HG03196 (cell line): ENCODE measurements at regions not wholly inside any gene's neighbourhood (a gene's known extent, or its start where the extent isn't known, plus 50 kb on each side); places are given as distances from the start of the nearest gene placed in this dataset.

Source experiments
- ATAC-seq: cut with Tn5 transposase; IDR thresholded peaks from one replicate; pipeline ENCODE4 v1.9.1; 2021; ENCODE audit not compliant: unreplicated experiment

- no peak for ATAC-seq
Measured at GRCh38 chr17:14833201-14833785, 431.8 kb downstream of the PMP22 start.

GRCh38 chr17:14831491-14831890, 433.6 kb downstream of the PMP22 start:
- no peak for ATAC-seq

GRCh38 chr17:14827396-14827919, 437.7 kb downstream of the PMP22 start:
- no peak for ATAC-seq

- ATAC-seq: no peak
Measured at GRCh38 chr17:14826358-14826757, 438.8 kb downstream of the PMP22 start.

GRCh38 chr17:14818469-14818868, 446.7 kb downstream of the PMP22 start:
- no peak for ATAC-seq

GRCh38 chr17:14815079-14815478, 450.0 kb downstream of the PMP22 start:
- ATAC-seq: no peak

GRCh38 chr17:14813649-14814370, 451.3 kb downstream of the PMP22 start:
- no peak for ATAC-seq

- no peak for ATAC-seq
Measured at GRCh38 chr17:14808425-14808824, 456.7 kb downstream of the PMP22 start.

GRCh38 chr17:14805348-14805747, 459.8 kb downstream of the PMP22 start:
- ATAC-seq: no peak

- ATAC-seq: no peak
Measured at GRCh38 chr17:14803826-14804225, 461.3 kb downstream of the PMP22 start.

GRCh38 chr17:14797801-14798200, 467.3 kb downstream of the PMP22 start:
- no peak for ATAC-seq

- ATAC-seq: no peak
Measured at GRCh38 chr17:14797021-14797420, 468.1 kb downstream of the PMP22 start.

GRCh38 chr17:14794961-14795360, 470.2 kb downstream of the PMP22 start:
- ATAC-seq: no peak

GRCh38 chr17:14793237-14793636, 471.9 kb downstream of the PMP22 start:
- ATAC-seq: no peak

GRCh38 chr17:14792746-14793145, 472.4 kb downstream of the PMP22 start:
- no peak for ATAC-seq

- ATAC-seq: no peak
Measured at GRCh38 chr17:14791221-14791620, 473.9 kb downstream of the PMP22 start.

- no peak for ATAC-seq
Measured at GRCh38 chr17:14790521-14790920, 474.6 kb downstream of the PMP22 start.

- ATAC-seq: peak; percentile 64
Measured at GRCh38 chr17:14784997-14785696, 480.0 kb downstream of the PMP22 start.

GRCh38 chr17:14781123-14781522, 480.2 kb downstream of the HS3ST3B1 start:
- no peak for ATAC-seq

GRCh38 chr17:14780097-14780651, 479.3 kb downstream of the HS3ST3B1 start:
- no peak for ATAC-seq

- no peak for ATAC-seq
Measured at GRCh38 chr17:14779241-14779640, 478.4 kb downstream of the HS3ST3B1 start.

GRCh38 chr17:14777291-14777690, 476.4 kb downstream of the HS3ST3B1 start:
- ATAC-seq: no peak
